IMR-90 (cell line): ENCODE measurements at regions not wholly inside any gene's neighbourhood (a gene's known extent, or its start where the extent isn't known, plus 50 kb on each side); places are given as distances from the start of the nearest gene placed in this dataset.

ENCODE experiments used
- ATAC-seq: fragments of 200-7000 bp; cut with Tn5 transposase; 2 replicates; pipeline ENCODE4 v1.9.1; 2020; ENCODE audit warnings: low read depth, mild to moderate bottlenecking, moderate library complexity
- BruUV-seq: library from RNA; stranded (reverse); fragments of 400-500 nt; replicated peaks from 2 replicates; lab custom pipeline; 2021; lab: Mats Ljungman, UMichigan
- CTCF ChIA-PET: fragments of 300-600 bp; formaldehyde crosslinking; extraction: SDS; loops from one replicate; lab custom pipeline; 2021; ENCODE audit warnings: antibody characterized with exemption; lab: Yijun Ruan, JAX
- POLR2A ChIA-PET: fragments of 300-600 bp; sonication (Branson Sonifier 250); formaldehyde crosslinking; loops from one replicate; lab custom pipeline; 2022; ENCODE audit warnings: antibody characterized with exemption; ENCODE audit not compliant: unreplicated experiment; lab: Charles Lee
- DNase-seq: peaks from one replicate; pipeline ENCODE4 v3.0.0; 2013
- H2AFZ ChIP-seq: replicated peaks from 2 replicates; pipeline ENCODE3; 2013; ENCODE audit warnings: low read length, mild to moderate bottlenecking; ENCODE audit not compliant: poor library complexity
- H2AK5ac ChIP-seq: 2 replicates; pipeline ENCODE4 v1.6.1; 2013; ENCODE audit warnings: low read depth, low read length, inconsistent platforms
- H2AK9ac ChIP-seq: replicated peaks from 2 replicates; pipeline ENCODE3; 2013; ENCODE audit warnings: mild to moderate bottlenecking, low read depth, low read length, moderate library complexity; ENCODE audit not compliant: poor library complexity
- H2BK120ac ChIP-seq: 2 replicates; pipeline ENCODE4 v1.6.1; 2013; ENCODE audit warnings: low read depth, low read length, inconsistent platforms
- H2BK15ac ChIP-seq: 3 replicates; pipeline ENCODE4 v1.6.1; 2013; ENCODE audit warnings: low read depth, low read length, inconsistent platforms
- H2BK20ac ChIP-seq: 2 replicates; pipeline ENCODE4 v1.6.1; 2013; ENCODE audit warnings: low read depth, mild to moderate bottlenecking, inconsistent platforms, low read length, moderate library complexity
- H2BK5ac ChIP-seq: 2 replicates; pipeline ENCODE4 v1.6.1; 2013; ENCODE audit warnings: mild to moderate bottlenecking, low read depth, low read length, inconsistent platforms; ENCODE audit not compliant: poor library complexity, severe bottlenecking
- H3K14ac ChIP-seq: replicated peaks from 2 replicates; pipeline ENCODE4 v1.6.1; 2013; ENCODE audit warnings: low read depth, low read length, inconsistent platforms
- H3K18ac ChIP-seq: 2 replicates; pipeline ENCODE4 v1.6.1; 2013; ENCODE audit warnings: low read depth, low read length, control low read depth
- H3K23ac ChIP-seq: 2 replicates; pipeline ENCODE4 v1.6.1; 2013; ENCODE audit warnings: low read depth, low read length, inconsistent platforms
- H3K27ac ChIP-seq: 2 replicates; pipeline ENCODE4 v1.5.1; 2013; ENCODE audit warnings: mild to moderate bottlenecking, control low read depth, low read length; ENCODE audit not compliant: insufficient read depth
- H3K27me3 ChIP-seq: 2 replicates; pipeline ENCODE4 v1.6.1; 2013; ENCODE audit warnings: low read length; ENCODE audit not compliant: control insufficient read depth, insufficient read depth
- H3K36me3 ChIP-seq: 2 replicates; pipeline ENCODE4 v1.6.1; 2013; ENCODE audit warnings: low read length, mixed read lengths; ENCODE audit not compliant: control insufficient read depth, insufficient read depth
- H3K4ac ChIP-seq: 2 replicates; pipeline ENCODE4 v1.6.1; 2013; ENCODE audit warnings: low read depth, low read length, inconsistent platforms
- H3K4me1 ChIP-seq: 2 replicates; pipeline ENCODE4 v1.6.1; 2013; ENCODE audit warnings: low read length, mixed read lengths; ENCODE audit not compliant: control insufficient read depth, insufficient read depth
- H3K4me2 ChIP-seq: 2 replicates; pipeline ENCODE4 v1.6.1; 2013; ENCODE audit warnings: low read depth, mild to moderate bottlenecking, control low read depth, low read length, moderate library complexity
- H3K4me3 ChIP-seq: 2 replicates; pipeline ENCODE4 v1.5.1; 2013; ENCODE audit warnings: low read depth, mild to moderate bottlenecking, control low read depth, low read length, moderate library complexity; ENCODE audit not compliant: insufficient read depth
- H3K56ac ChIP-seq: 2 replicates; pipeline ENCODE4 v1.6.1; 2013; ENCODE audit warnings: low read length, inconsistent platforms; ENCODE audit not compliant: insufficient read depth; ENCODE audit errors: extremely low read depth
- H3K79me1 ChIP-seq, 2 experiments: 2 replicates each; pipeline ENCODE4 v1.6.1; 2013; ENCODE audit warnings: low read length in 2 of 2, inconsistent platforms in 1 of 2, low read depth in 1 of 2
- H3K9ac ChIP-seq: 2 replicates; pipeline ENCODE4 v1.6.1; 2013; ENCODE audit warnings: low read depth, low read length, control low read depth
- H3K9me1 ChIP-seq: 2 replicates; pipeline ENCODE4 v1.6.1; 2013; ENCODE audit warnings: low read length, inconsistent platforms; ENCODE audit not compliant: insufficient read depth
- H3K9me3 ChIP-seq: 2 replicates; pipeline ENCODE4 v1.6.1; 2013; ENCODE audit warnings: low read length; ENCODE audit not compliant: control insufficient read depth, insufficient read depth
- H4K20me1 ChIP-seq: 2 replicates; pipeline ENCODE4 v1.6.1; 2013; ENCODE audit warnings: low read length, inconsistent platforms; ENCODE audit not compliant: insufficient read depth
- H4K5ac ChIP-seq: 2 replicates; pipeline ENCODE4 v1.6.1; 2013; ENCODE audit warnings: mild to moderate bottlenecking, low read depth, low read length, control low read depth
- H4K8ac ChIP-seq, 2 experiments: 2 replicates each; pipeline ENCODE4 v1.6.1; 2013; ENCODE audit warnings: low read depth in 2 of 2, low read length in 2 of 2, control low read depth in 1 of 2, inconsistent platforms in 1 of 2
- H4K91ac ChIP-seq: 2 replicates; pipeline ENCODE4 v1.6.1; 2013; ENCODE audit warnings: low read depth, low read length, inconsistent platforms; ENCODE audit not compliant: insufficient read depth
- RFX5 ChIP-seq: IDR thresholded peaks from 2 replicates; pipeline ENCODE4 v1.8.0; 2012; ENCODE audit warnings: low read depth, mild to moderate bottlenecking, low read length, moderate library complexity
- WGBS, 2 experiments: methylation state at CpG; one replicate each; pipeline versions ENCODE4 v1.1.5 to v1.1.7; 2013; ENCODE audit warnings: missing lambda C conversion rate in 2 of 2; ENCODE audit not compliant: insufficient read length in 1 of 2; ENCODE audit errors: extremely low coverage in 2 of 2; 5-methylcytosine and 5-hydroxymethylcytosine counted together
- dilution Hi-C: fragments of 300-500 bp; cut with HindIII; formaldehyde crosslinking; loops from one replicate; pipeline ENCODE4 v1.14.3; 2018; ENCODE audit warnings: low sequenced_read_pairs; ENCODE audit not compliant: unreplicated experiment
- in situ Hi-C: fragments of 300-500 bp; cut with MboI; formaldehyde crosslinking; loops from 3 replicates; pipeline ENCODE4 v1.14.3; 2019; ENCODE audit warnings: low sequenced_read_pairs, inconsistent platforms, mixed read lengths
- intact Hi-C: fragments of 100-400 bp; cut with micrococcal nuclease; formaldehyde crosslinking; loops from 2 replicates; pipeline ENCODE4 v1.10.0; 2022
- TF ChIP-seq, protein P1 (sequence below): fragments of 150-350 bp; IDR thresholded peaks from 2 replicates; pipeline ENCODE4 v1.6.1; 2016; ENCODE audit warnings: low read depth, mild to moderate bottlenecking, low read length, moderate library complexity, borderline replicate concordance

DNA sequence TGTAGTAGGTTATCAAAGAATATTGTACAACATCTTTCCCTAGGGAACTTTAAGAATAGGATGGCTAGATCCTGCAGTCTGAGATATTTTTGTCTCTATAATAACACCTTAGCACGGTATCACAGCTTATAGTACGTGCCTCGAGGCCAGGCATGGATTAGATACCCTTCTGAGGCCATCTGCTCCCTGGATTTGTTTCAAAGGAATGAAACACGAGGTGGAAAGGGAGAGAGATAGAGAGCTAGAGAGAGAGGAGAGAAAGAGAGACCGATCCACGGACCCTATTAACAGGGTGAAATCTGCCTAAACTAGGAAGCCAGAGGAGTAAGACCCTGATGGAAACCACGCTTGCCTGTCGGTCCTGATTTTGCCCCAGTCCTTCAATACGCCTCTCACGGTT is 92.5 kb downstream of the CD83 start:
- peak overlapping the region; percentile 59 for H2AFZ ChIP-seq
- H3K4me1 ChIP-seq, result peaks cover 6% of the 10 kb centered on the region; the same call in 1 of the 2 replicates
- no peak for ATAC-seq
- no peak overlapping the region for H2BK20ac ChIP-seq
- H3K9me3 ChIP-seq, result no peaks in the 10 kb centered on the region
- no peak overlapping the region for H2BK120ac ChIP-seq
- H3K4me2 ChIP-seq, result no peak overlapping the region
- no peaks in the 10 kb centered on the region for H3K79me1 ChIP-seq
- H2AK5ac ChIP-seq, result peak overlapping the region; percentile 72; the same call in 1 of the 2 replicates
- no peak overlapping the region for H3K14ac ChIP-seq
- no peak for DNase-seq
- no peaks in the 10 kb centered on the region for H4K20me1 ChIP-seq
- no peak overlapping the region for H3K18ac ChIP-seq
- no peak overlapping the region for H3K23ac ChIP-seq
- intact Hi-C loops, result loop anchor here (2.0 to 10.0 kb wide), 10 partner anchors 247 to 1412 kb away; no protein-coding TSS in a partner anchor
- H3K27ac ChIP-seq, result no peak overlapping the region
- WGBS, 2 experiments, result 75% methylated on average over 2 of the region's 10 CpGs; no CpG with 5 or more reads in 1 of the 2 experiments
- ChIA-PET CTCF (no interaction called here), POLR2A (no interaction called here)
- no peak overlapping the region for H3K56ac ChIP-seq
- no peak overlapping the region for H2AK9ac ChIP-seq
- in situ Hi-C loops, result loop anchor here (10.0 to 25.0 kb wide), 5 partner anchors 495 to 1402 kb away; partner anchors contain the start of gene JARID2
- H3K36me3 ChIP-seq, result no peaks in the 10 kb centered on the region
- no peak overlapping the region for H4K91ac ChIP-seq
- H3K4me3 ChIP-seq, result no peak overlapping the region
- no TSS peak for BruUV-seq
- no peak overlapping the region for H4K5ac ChIP-seq
- H2BK15ac ChIP-seq, result no peak overlapping the region
- peak overlapping the region; percentile 56; the same call in 1 of the 2 replicates for H3K4ac ChIP-seq
- no peaks in the 10 kb centered on the region for H3K9me1 ChIP-seq
- dilution Hi-C loops, result no loop called here
- H3K9ac ChIP-seq, result no peak overlapping the region
- no peak overlapping the region for H2BK5ac ChIP-seq
- H4K8ac ChIP-seq, result peak overlapping the region; percentile 33 to 76; a peak in 2 of 4 replicates
- no peaks in the 10 kb centered on the region for H3K27me3 ChIP-seq
- TF ChIP-seq, protein P1, sequence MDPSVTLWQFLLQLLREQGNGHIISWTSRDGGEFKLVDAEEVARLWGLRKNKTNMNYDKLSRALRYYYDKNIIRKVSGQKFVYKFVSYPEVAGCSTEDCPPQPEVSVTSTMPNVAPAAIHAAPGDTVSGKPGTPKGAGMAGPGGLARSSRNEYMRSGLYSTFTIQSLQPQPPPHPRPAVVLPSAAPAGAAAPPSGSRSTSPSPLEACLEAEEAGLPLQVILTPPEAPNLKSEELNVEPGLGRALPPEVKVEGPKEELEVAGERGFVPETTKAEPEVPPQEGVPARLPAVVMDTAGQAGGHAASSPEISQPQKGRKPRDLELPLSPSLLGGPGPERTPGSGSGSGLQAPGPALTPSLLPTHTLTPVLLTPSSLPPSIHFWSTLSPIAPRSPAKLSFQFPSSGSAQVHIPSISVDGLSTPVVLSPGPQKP, result no peak
- TF ChIP-seq RFX5, result no peak
